Hypothalamus (tissue), 51 donors: ENCODE measurements at regions not wholly inside any gene's neighbourhood (a gene's known extent, or its start where the extent isn't known, plus 50 kb on each side); places are given as distances from the start of the nearest gene placed in this dataset.

Source experiments
- DNase-seq, 51 donors: peaks; one replicate each; lab custom pipeline; 2025; lab: John Stamatoyannopoulos, UW

DNA sequence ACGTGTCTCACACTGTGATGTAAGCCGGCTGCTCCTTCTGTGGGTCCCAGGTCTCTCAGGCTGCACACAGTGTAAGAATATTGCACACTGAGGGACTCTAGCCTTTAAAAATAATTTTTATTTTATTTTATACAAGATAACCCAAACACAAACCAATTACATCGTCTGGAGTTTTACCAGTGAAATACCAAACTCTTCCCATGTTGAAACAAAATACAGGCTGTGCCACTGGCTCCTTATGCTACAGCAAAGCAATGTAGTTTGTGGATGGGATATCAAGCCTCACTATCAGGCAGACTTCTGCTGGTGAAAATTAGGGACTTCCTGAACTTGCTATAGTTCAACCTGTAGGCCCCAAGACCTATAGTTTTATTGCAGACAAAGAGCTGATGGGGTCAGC is 311.3 kb upstream of the SLCO3A1 start:
- no peak for DNase-seq

DNA sequence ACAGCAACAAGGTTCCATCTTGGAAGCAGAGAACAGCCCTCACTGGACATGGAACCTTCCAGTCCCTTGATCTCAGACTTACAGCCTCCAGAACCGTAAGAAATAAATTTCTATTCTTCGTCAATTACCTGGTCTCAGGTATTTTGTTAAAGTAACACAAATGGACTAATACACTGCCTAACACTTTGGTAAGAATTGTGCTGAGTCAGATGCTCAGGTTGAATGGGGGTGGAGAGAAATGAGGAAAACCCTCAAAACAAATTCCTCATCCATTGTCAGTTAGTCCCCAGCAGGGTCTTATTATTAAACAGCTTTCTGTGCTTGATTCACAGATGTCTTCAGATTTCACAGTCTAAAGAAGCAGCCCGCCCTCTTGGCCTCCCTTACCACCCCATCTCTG is 306.2 kb upstream of the SLCO3A1 start:
- no peak for DNase-seq

DNA sequence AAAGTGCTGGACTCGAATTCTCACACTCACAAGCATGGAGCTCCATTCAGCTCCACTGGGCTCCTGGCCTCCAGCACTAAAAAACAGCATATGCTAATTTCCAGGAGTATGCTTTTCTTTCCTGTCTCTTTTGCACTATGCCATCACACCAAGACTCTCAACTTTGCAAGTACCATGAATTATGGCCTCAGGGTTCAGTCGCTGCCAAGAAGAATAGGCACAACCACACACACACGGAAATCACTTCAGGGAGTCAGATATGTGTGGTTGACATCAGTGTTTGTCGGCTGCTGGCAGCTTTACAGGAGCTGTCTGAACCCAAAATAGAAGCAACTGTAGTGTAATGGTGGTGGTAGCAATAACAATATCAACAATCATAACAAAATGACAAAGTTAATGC is 305.0 kb upstream of the SLCO3A1 start:
- DNase-seq: no peak

DNA sequence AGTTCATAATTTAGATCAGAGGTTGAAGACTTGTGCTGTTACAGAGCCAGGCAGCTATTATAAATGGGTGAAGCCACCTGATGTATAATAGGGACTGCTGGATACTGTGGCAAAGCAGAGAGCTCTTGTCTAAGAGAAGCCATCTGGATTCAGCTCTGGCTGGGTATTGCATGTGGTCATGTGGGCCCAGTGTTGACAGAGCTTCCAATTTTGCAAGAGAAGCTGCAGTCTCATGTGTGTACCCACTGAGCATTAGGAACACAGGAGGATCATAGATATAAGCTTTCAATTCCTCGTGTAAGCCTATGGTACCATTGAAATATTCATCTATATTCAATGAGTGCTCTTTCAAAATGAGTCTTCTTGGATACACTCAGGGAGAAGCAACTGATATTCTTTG is 303.9 kb upstream of the SLCO3A1 start:
- DNase-seq: peak in 1 of 51 donors; percentile 2

DNA sequence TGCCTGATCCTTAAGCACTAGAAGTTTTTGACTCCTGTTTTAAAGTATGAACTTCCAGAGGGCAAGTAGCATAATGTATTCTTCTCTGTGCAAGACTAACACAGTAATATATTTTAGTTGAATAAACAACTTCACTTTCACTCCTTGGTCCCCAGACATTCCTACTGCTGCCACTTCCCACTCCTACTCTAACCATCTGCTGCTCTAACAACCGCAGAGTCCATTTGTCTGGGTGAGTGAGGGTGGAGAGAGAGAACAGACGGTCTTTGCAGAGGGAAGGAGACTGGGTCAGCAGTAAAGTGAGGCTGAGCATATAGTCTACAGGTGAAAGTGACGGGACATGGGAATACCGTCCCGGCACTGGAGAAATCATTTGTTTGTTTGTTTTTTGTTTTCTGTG is 301.0 kb upstream of the SLCO3A1 start:
- no peak for DNase-seq

DNA sequence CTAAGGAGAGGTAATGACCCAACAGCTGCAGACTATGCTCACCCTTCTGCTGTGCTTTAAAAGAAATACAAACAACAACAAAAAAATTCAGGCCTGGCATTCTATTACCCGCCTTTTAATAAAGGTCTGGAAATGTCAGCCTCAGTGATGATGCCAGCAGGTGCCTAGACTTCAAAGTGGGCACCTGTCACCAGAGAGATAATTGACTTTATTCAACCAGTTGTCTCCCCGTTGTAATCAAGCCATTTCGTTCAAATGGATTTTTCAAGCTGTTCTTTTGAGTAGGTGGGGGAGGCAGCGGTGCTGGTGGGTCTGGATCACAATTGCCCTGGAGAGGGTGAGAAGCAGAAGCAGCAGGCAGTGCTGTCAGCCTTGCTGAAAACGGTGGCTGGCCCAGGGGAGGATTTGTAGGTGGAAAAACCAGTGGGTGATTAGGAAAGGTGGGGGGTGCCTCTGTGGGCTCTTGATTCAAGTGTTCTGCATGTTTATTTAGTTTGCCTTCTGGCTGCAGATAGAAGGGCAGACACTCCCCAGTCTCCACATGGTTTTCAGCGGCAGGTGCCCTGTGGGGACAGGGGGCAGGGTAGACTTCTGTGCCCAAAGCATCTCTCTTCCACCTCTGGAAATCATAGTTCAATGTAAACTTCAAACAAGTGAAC is 300.2 kb upstream of the SLCO3A1 start:
- no peak for DNase-seq

DNA sequence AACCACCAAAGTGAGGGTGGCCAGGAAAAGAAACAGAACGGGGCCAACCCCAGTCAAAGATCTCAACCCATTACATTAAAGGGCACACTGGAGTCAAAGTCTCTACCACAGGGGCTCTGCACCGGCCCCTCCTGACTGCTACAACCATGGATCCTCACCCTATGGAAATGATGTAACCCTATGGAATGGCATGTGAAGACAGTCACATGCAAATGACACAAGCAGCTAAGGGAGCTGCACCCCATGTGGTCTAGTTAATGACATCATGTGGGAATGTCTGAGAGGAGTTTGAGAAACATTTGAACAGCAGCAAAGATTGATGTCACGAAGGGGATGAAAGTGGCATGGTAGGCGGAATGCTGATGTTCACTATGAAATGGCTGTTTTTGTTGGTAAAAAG is 298.2 kb upstream of the SLCO3A1 start:
- no peak for DNase-seq

DNA sequence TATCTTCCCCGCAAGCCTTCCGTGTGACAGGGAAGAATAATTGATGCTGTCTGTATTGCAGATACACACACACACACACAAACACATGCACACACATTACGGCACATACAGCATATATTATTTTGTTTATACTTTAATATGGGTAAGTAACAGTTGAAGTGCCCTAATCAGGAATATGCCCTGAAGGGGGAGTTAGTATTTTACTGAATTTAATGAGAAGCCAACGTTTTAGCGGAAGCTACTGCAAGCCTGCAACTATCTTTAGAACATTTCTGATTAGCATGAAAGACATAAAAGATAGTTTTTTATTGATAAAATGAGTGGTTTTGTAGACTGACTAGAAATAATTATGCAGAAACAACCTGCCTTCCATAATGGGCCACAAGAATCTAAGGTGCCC is 296.6 kb upstream of the SLCO3A1 start:
- no peak for DNase-seq

DNA sequence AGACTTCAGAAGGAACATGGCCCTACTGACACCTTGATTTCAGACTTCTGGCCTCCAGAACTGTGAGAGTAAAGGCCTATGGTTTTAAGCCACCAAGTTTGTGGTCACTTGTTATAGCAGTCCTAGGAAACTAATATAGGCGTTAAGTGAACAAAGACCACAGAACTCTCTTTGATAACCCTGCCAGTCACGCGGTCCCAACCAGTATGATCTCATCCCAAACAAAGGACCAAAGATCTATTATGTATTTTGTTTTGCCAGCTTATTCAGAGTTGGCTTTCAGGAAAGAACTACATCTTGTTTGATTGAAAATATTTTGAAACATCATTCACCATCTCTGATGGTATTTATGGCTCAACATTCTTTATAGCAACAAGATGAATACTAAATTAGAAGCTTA is 294.4 kb upstream of the SLCO3A1 start:
- peak in 33 of 51 donors; percentile 5 to 89 (median 39) for DNase-seq

DNA sequence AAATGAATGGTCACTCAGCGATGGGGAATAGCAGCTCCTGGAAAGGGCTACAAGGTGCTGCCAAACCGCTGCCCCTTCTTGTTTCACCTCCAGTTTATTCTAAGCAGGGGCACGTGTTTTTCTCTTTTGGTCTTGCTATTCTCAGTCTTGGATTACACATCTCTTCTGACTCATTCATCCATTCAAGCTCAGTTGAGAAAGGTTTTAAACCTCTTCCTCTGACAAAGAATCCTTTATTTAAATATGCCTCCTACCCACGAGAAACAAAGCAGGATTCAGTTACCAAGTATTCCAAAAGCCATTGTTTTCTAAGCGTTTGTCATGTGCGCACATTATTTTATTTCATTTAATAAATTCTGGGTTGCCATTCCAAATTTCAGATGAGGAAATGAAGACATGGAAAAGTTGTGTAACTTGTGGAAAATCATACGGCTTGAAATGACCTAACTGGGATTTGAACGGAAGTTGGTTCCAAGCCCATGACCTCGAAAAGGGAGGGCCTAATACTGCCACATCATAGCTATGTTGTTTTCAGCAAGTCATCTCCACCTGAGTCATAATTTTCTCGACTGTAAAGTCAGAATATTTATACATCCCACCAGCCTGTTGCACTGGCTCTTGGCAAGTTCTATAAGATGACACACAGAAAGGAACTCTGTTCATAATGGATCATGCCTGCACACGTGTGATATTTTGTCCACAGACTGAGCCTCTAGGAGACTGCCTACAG is 292.0 kb upstream of the SLCO3A1 start:
- peak in 7 of 51 donors; percentile 11 to 89 (median 28) for DNase-seq

DNA sequence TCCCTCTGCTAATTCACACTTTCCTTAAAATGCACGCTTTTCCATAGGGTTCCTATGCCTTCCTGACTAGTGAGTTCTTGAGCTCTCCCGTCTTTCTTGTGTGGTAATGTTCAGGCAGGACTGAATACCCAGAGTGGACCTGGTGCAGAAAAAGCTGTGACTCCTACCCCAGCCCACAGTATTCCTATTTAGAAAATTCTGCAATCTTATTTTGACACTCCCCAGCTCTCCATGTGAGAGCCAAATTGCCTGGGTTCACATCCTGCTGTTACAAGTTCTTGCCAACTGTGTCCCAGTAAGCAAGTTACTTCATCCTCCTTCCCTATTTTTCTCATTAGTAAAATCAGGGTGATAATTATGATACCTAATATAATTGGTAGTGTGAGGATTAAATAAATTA is 290.8 kb upstream of the SLCO3A1 start:
- no peak for DNase-seq

DNA sequence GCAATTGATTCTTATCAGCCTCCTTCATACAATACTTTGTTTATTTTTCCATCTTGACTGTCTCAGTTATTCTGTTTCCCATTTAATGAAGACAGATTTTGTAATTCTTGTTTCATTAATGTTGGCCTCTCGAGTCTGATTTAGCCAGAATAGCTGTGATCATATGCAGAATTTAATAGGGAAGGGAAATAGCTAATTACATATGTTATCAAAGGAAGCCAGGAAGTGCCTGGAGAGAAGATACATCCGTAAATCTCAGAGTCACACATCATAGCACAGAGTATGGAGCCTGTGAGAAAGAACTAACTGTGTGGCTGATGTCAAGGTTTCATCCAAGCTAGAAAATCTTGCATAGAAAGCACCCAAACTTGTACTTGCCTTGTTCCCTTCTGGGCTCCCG is 288.9 kb upstream of the SLCO3A1 start:
- DNase-seq: no peak

DNA sequence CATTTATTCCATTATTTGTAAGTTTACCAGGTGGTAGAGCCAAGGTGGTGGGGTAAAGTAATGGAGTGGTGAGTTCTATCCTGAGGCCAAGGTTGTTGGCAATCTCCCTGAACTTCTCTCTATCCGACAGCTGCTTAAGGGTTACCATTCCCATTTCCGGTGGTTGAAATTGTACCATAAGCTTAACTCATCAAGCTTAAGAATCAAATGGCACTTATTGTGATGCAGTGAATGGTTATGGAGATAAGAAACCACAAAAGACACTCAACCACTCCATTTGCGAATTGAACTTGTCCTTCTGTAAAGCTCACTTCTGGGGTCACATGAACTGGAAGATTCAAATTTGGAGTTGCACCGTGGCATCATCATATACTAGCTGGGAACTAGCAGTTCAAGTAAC is 287.4 kb upstream of the SLCO3A1 start:
- no peak for DNase-seq

DNA sequence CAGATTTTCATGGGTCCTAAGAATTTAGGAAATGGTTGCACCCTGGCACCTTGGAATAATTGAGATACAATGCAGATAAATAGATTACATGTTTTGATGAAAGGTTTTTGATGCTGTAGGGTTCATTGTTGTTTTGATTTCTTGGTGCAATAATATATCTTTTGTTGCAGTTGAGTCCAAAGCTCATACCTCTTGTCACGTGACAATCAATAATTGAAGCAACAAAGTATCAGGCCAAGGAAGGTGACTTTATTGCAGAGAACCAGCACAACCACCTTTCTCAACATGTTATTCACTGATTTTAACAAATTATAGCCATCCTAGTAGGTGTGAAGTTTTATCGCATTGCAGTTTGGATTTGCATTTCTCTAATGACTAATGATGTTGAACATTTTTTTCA is 285.5 kb upstream of the SLCO3A1 start:
- DNase-seq: no peak

DNA sequence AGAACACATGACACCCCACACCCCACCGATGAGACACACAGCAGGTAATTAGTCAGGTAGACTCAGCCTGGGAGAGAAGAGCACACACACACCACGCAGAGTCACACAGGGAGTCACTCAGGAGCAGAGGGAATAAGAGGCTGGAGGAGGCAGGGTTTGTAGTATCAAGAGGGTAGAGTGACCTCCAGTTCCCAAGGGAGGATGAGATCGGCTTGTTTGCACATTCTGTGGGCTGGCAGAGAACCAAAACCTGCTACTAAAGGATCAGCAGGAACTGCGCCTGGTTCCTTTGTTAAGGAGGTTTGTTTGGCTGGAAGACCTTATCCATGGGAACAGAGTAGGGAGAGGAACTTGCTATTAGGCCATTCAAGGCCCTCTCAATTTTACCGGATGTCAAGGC is 281.4 kb upstream of the SLCO3A1 start:
- no peak for DNase-seq

DNA sequence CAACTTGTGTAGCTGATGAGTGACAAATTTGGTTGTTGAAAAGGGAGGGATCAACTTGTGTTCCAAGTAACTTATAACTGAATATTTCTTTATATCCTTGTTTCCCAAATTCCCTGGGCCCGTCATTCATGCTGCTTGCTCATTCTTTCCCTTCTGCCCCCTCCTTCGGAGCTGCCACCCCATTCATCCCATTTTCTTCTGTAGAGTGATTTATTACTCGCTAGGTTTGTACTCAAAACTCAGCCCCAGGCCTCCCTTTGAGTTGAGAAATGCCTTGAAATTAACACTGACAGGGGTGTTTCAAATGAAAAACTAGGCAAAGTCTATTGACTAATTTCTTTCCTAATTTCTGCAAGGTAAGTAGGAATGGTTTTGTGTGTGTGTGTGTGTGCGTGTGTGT is 277.4 kb upstream of the SLCO3A1 start:
- DNase-seq: no peak

DNA sequence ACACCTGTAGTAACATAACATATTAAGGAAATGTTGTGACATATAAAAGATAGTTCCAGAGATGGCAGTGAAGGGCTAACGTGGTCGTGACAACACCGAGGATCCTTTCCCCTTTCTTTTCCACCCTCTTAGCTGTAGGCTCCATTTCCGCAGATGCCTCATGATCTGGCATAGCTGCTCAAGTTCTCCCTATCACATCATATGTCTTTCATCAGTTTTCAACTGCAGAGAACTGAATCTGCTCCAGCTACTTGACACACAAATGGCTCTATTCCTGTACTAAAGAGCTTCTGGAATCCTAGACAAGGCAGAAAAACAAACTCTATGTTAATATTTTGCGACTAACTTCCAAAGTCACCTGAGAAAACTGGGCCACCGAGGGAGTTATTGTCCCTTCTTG is 275.0 kb upstream of the SLCO3A1 start:
- no peak for DNase-seq

DNA sequence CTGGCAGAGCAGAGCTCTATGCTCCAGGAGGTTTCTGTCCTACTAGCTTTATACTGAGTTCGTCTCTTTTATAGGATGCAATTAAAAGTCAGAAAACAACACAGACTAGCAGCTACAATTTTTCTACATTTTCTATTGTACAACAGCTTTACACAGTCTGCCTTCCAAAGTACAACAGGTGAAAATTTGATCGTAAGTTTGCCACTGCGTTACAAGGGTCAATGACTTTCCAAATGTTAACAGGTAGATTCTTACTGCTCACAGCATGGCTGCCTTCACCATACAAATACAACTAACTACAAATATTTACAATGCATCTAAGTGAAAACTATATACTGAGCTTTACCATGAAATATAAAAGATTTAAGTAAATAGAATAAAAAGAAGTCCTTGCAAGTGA is 268.6 kb upstream of the SLCO3A1 start:
- DNase-seq: no peak

DNA sequence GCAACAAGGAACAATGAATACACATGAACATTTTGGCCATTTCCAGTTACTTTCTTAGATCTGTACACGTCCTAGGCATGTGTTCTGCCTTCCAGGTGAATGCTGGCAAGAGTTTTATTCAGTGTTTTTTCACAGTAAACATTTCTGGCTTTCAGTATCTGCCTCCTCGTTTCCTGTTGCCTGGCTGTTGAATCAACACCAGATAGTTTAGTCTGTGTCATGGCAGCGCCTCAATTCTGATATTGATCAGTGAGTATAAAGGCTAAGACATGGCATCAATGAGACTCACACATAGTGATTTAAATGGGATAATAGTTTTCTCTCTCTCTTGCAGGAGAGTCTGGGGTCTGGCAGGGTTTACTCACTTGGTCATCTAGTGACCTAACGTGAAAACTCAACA is 266.9 kb upstream of the SLCO3A1 start:
- DNase-seq: no peak

DNA sequence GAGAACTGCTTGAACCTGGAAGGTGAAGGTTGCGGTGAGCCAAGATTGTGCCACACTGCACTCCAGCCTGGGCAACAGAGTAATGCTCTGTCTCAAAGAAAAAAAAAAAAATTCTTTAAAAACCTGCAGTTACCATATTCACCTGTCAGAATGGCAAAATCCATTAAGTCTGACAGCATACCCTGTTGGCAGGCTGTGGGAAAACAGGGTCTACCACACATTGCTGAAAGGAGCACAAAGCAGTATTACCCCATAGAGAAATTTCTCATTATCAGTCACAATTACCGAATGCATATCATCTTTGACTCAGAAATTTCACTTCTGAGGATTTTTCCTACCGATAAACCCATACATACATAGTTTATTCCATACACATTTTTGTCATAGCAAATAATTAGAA is 264.1 kb upstream of the SLCO3A1 start:
- no peak for DNase-seq

DNA sequence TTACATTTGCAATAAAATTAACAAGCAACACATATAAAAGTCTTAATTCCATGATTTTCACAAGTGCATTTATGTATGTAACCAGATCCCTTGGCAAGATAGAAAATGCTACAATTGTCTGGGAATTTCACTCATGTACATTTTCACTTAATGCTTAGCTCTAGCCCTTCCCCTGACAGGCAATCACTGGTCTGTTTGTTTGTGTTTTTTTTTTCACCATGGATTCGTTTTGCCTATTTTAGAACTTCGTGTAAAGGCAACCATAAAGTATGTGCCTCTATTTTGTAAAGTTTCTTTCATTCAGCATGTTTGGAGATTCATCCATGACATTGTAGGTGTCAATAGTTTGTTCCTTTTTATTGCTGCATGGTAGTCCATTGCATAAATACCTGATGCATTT is 260.9 kb upstream of the SLCO3A1 start:
- no peak for DNase-seq

DNA sequence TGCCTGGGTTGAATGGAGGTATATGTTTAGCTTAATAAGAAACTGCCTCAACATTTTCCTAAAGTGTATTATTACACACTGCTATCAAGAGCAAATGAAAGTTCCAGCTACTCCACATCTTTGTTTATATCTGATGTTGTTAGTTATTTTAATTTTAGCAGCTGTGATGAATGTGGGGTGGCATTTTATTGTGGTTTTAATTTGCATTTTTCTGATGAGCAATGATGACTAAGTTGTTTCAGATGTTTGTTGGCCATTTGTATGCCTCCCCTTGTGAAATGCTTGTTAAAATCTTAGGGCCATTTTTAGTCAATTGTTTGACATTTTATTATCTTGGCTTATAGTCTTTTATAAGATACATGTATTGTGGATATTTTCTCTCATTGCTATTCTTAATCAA is 260.4 kb upstream of the SLCO3A1 start:
- no peak for DNase-seq

DNA sequence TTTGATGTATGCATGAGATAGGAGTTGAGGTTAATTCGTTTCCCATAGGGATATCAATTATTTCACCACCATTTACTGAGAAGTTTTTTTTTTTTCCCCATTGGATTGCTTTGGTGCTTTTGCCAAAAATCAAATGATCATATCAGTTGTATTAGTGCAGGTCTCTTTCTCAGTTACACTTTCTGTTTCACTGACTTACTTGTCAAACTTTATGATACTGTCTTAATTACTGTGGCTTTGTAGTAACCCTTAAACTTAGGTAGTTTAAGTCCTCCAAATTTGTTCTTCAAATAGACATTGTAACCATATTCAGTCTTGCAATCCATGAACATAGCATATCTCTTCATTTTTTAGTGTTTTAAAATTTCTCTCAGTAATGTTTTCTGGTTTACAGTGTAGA is 259.9 kb upstream of the SLCO3A1 start:
- DNase-seq: no peak
